Anterior cingulate cortex (tissue), 58 donors: ENCODE measurements at regions not wholly inside any gene's neighbourhood (a gene's known extent, or its start where the extent isn't known, plus 50 kb on each side); places are given as distances from the start of the nearest gene placed in this dataset.
"Not testable (repeated sequence)": the region's sequence is repeated elsewhere in the genome, so short reads cannot be mapped to it uniquely, and the experiment has no call there.

Experiments used
- DNase-seq, 58 donors: peaks; one replicate each; lab custom pipeline; 2025; lab: John Stamatoyannopoulos, UW

DNA sequence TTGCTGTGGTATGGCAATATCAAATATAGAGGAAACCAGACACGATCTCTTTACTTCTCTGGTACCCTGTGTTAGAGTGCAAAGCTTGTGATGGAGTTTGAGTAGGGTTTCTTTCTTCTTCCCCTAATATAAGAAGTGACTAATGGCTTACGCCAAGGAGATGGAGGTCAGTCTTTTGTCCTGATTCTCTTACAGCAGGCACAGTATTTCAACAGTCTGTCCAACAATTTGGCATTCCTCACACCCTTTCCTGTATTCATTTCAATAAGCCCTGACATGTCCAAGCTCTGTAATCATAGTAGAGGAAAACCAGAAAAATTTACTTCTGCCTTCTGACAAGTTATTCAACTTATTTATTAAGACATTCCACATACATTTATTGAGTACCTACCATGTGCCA lies 546.2 kb downstream of the TMEM135 start:
- no peak for DNase-seq

DNA sequence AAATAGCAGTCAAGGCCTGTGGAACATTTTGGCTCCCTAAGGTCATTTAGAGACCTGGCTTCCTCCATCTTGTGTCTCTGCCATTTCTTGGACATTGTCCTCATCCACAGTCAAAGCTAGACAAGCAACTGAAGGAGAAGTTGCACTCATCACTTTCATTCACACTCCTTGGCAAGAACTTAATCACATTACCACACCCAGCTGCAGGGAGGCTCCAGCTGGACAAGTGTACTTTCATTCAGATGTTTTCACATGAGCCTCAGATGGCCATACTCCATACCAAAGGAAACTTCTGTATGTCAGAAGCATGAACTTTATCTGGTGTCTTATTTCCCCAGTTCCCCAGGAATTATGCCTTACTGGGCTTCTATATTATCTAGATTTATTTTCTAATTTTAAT lies 537.4 kb downstream of the TMEM135 start:
- no peak for DNase-seq

DNA sequence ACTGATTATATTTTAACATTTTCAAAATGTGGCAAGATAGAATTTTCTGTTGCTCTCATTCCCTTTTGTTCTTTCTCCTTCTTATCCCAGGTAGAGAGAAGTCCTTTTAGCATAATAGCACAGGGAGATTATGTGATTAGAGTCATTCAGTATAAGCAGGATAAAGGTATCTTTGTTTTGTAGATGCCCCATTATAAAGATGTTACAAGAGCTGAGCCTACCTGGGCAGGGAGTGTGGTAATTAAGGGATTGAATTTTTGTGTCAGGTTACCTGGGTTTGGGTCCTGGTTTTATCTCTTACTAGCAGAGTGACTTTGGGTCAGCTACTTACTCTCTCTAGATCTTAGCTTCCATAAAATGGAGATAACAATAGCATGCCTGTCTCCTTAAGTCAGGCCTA lies 536.5 kb downstream of the TMEM135 start:
- DNase-seq: no peak

DNA sequence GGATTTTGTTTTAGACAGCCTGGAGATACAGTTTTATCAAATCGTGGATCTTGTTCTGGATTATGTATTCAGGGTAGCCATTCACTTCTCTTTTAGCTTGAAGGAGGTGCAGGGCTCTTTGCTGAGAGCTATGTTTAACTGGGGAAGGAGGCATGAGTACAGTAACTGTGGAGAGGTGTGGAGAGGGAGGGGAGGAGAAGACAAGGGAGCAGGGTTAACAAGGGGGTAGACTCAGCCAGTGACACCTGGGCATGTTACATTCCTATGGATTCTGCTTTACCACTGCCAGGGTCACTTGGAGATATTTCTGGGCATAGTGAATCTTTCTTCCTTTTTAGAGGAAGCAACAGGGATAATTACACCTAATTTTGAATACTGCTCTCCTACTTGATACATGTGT lies 536.0 kb downstream of the TMEM135 start:
- no peak for DNase-seq

DNA sequence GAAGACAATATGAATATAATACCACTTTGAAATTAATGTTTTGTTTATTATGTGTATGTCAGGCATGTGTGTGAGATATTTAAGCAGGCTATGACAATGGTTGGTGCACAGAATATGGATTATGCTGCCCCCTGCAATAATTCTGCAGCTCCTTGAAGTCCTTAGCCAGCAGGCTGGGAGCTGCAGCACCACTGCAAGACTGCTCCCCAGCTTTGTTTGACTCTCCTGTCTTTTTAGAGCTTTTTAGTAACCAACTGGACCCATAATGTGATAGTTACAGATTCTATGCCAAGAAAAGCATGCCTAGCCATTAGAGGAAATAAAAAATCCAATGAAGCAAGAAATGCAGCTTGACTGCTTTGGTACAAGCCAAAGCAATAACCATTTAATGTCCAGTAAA lies 535.1 kb downstream of the TMEM135 start:
- no peak for DNase-seq

DNA sequence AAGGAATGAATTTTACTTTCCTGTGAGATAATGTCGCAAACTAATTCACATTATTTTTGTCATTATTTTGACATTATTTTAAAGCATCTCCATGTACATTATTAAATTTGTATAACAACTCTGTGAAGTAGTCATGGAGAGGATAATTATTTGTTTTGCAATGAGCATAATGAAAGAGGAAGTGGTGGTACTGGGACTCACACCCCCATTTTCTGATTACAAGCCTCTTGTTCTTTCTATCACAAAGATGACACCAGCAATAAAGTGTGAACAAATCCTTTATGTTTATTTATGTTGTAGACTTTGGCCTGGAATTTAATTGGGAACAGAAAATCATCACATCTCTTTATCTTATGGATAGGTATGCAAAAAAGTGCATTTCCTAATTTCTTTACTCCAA lies 522.6 kb downstream of the TMEM135 start:
- no peak for DNase-seq

DNA sequence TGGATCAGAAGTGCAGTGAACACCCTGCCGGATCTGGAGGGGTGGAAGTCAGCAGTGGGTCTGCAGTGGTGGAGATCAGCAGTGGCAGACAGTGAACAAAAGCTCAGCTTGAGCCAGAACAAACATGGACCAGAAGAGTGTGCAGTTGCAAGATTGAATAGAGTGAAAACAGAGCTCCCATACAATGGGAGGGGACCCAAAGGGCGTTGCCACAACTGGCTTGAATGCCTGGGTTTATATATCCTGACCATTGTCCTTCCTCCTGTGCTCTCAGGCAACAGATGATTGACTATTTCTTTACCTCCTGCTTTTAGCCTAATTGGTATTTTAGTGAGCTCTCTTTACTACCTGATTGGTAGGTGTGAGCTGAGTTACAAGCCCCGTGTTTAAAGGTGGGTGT lies 522.1 kb downstream of the TMEM135 start:
- DNase-seq: not testable (repeated sequence)

DNA sequence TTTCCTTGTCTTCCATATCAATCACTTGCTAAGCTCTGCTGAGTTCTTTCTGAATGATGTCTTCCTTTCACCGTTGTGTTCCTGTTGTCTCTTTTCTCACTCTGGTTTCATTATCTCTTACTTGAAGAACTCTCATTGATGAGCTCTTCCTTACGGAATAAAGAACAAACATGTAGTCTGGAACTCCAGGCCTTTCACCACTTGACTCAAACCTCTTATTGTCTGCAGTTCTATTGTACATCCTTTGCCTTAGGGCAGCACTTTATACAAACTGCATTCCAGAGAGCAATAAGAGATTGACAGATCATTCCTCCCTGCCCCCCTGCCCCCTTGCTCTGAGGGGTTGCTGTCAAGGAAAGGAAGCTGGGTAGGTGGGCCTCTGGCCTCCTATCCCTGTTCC lies 517.4 kb downstream of the TMEM135 start:
- DNase-seq: no peak

DNA sequence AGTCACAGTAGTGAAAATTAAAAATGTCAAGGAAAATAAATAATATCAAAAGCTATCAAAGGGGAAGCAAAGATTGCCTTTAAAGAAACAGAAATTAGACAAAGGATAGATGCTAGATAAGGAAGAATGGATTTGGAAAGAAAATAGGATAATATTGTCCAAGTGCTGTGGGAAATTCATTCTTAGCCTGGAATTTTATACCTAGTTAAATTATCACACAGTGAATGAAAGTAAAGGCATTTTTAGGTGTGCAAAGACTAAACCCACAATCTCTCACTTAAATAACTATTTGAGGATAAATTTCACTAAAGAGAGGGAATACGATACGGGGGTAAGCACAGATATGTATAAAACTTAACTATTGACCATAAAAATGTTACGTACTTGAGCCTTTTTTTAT lies 511.1 kb downstream of the TMEM135 start:
- DNase-seq: no peak

DNA sequence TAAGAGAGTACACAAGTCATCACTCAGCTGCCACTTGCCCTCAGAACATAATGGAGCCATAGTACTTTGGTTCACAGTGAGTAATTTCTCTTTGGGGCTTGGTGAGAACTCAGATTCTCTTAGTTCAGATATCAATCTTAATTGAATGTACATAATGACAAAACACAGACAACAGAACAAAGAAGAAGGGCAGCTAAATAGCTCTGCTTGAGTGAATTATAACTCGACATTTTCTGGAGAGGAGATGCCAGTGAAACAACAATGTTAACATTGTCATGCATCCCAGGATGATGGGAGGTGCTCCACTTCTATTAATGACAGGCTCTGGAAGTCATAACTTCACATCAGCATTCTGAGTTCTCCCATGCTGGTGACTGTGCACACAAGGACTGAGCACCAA lies 508.1 kb downstream of the TMEM135 start:
- no peak for DNase-seq

DNA sequence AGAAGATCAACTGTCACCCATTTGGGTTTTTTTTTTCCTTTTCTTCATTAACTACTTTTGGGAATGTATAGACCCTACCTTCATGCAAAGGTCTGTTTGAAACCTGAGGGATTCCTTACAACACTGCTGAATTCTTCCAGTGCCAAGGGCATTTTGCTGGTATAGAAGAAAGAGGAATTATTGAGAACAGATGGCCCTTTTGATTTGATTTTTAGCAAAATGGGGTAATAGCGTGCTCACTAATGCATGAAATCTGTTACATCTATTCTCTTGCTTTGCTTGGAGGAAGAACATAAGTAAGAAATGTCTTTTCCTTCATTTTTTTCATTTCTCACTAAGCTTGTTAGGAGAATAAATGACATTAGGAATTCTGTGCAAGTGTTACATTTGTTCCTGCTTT lies 501.9 kb downstream of the TMEM135 start:
- DNase-seq: no peak

DNA sequence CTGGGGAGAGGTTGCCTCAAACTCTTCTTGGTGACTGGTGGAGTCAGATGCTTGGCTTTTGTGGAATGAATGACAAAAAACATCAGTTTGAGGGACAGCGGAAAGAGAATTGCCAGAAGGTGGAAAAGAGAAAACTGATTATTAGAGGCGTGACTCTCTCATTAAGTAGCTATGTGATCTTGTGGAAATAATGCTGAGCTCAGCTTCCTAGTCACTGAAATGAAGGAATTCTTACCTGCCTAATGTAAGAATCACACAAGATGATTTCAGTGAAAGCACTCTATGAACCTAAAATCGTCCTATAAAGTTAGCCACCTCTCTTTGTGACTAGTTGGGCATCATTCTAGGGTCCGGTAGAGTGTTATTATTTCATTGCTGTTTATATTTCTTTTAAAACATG lies 498.8 kb downstream of the TMEM135 start:
- no peak for DNase-seq

DNA sequence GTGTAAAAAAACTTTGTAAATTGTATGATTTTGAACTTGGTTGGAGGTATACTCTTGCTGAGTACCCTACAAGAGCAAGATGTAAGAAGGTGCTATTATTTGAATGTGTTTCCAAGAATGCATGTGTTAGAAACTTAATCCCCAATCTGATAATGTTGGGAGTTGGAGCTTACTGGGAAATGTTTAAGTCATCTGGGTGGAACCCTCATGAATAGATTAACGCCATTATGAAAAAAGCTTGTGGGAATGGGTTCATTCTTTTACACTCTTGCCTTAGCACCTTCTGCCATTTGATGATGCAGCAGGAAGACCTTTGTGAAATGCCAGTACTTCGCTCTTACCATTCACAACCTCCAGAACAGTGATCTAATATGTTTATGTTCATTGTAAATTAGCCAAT lies 498.3 kb downstream of the TMEM135 start:
- DNase-seq: no peak

DNA sequence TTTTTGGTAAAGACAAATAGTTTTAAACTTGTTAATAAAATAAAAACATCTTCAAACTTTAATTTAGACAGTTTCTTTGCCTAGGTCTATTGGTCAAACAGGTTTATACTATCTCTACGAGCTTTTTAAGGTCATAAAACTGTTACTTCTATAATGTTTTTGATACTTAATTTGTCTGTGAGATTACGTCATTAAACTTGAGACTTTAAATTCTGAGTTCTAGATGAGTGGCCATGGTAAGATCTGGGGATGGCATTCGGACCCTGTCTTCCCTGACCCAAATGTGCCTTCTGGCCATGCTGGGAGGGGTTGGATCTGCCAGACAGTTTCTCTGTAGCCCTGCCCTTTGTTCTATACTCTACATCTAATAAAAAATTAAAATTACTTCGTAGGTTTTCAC lies 497.8 kb downstream of the TMEM135 start:
- DNase-seq: no peak

DNA sequence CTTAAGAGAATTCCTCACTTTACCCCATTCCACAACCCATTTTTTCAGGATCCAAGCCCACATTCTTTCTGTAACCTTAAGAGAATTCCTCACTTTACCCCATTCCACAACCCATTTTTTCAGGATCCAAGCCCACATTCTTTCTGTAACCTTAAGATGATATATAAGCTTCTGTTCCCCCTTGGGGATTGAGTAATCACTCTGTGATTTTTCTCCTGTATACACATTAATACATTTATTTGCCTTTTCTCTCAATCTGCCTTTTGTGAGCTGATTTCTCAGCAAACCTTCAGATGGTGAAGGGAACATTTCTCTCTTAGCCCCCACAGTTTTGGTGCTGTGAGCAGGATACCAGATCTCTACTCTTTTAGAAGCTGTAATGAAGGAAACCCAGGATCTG lies 494.1 kb downstream of the TMEM135 start:
- DNase-seq: not testable (repeated sequence)

DNA sequence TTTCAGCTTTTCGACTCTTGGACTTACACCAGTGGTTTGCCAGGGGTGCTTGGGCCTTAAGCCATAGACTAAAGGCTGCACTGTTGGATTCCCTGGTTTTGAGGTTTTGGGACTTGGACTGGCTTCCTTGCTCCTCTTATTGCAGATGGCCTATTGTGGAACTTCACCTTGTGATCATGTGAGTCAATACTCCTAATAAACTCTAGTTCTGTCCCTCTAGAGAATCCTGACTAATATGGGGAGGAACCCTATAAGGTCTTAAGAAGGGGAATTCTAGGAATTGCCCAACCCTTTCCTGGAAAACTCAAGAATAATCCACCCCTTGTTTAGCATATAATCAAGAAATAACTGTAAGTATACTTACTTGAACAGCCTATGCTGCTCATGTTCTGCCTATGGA lies 491.8 kb downstream of the TMEM135 start:
- DNase-seq: no peak

DNA sequence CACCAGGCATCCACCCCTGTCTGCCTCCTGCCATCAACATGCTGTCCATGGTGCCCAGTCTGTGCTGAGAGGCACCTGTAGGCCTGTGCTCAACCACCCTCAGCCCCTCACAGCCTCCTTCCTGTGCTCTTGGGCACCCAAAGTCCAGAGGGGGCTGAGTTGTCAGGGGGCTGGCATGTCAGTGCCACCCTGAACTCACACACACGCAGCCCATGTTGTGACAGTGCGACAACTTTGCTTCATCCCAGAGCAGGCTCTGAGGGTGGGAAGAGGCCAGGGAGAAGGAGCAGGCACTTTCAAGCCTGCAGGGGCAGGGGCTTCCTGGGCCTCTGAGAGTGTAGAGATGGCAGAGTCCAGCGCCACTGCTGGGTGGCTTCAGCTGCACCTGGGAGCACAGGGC lies 491.0 kb downstream of the TMEM135 start:
- DNase-seq: peak in 1 of 58 donors; percentile 2

DNA sequence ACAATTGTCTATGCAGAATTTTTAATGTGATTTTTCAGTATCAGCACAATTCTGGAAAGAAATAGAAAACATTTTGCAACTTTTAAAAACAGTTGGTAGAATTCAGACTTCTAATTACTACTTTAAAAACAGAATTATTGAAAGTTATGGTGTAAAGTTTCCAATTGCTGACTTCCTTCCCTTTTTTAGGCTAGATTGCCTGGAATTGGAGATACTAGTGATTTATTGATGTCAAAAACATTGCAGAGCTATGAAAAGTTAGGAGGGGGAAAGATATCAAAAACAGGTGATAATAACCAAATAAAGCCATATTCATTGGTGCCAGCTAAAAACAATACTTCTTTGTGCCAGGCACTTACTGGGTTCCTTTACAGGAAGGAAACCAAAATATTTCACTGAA lies 485.5 kb downstream of the TMEM135 start:
- no peak for DNase-seq

DNA sequence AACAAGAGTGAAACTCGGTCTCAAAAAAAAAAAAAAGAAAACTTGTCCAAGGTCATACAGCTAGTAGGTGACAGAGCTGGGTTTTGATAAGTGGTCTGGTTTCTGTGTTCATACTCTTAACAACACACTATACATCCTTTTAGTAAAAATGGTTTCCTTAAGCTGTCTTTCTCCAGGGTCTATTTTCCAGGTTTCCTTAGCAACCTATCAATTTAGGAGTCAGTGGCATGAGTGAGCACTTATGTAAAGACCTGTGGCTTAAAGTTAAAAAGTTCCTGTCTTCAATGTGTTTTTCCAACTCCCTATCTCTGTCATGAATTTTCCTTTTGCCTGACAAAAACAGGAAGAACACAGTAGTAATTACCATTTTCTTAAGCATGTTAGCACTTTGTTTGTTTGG lies 480.5 kb downstream of the TMEM135 start:
- no peak for DNase-seq

DNA sequence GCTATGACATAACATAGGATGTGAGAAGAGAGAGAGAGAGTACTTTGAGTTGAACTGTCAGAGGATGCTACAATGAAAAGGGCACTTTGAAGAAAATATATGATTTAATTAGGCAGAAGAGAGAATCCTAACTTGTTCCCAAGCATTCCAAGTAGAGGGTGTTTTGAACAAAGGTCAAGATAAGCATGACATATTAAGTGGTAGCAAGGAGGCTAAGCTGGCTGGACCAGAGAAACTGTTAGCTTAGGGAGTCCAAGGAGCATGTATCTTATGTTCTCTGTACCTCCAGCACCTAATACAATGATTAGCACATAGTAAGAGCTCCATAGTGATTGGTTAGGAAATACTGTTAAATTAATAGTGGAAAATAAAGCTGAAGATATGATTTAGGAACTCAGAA lies 479.6 kb downstream of the TMEM135 start:
- DNase-seq: no peak

DNA sequence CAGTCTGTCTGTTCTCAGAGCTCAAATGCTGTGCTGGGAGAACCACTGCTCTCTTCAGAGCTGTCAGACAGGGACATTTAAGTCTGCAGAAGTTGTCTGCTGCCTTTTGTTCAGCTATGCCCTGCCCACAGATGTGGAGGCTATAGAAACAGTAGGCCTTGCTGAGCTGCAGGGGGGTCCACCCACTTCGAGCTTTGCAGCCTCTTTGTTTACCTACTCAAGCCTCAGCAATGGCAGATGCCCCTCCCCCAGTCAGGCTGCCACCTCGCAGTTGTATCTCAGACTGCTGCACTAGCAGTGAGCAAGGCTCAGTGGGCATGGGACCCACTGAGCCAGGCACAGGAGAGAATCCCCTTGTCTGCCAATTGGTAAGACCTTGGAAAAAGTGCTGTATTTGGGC lies 470.0 kb downstream of the TMEM135 start:
- DNase-seq: not testable (repeated sequence)

DNA sequence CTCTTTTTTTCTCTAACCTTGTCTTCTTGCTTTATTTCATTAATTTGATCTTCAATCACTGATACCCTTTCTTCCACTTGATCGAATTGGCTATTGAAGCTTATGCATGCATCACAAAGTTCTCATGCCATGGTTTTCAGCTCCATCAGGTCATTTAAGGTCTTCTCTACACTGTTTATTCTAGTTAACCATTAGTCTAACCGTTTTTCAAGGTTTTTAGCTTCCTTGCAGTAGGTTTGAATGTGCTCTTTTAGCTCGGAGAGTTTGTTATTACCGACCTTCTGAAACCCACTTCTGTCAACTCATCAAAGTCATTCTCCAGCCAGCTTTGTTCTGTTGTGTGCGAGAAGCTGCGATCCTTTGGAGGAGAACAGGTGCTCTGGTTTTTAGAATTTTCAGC lies 469.2 kb downstream of the TMEM135 start:
- not testable (repeated sequence) for DNase-seq

DNA sequence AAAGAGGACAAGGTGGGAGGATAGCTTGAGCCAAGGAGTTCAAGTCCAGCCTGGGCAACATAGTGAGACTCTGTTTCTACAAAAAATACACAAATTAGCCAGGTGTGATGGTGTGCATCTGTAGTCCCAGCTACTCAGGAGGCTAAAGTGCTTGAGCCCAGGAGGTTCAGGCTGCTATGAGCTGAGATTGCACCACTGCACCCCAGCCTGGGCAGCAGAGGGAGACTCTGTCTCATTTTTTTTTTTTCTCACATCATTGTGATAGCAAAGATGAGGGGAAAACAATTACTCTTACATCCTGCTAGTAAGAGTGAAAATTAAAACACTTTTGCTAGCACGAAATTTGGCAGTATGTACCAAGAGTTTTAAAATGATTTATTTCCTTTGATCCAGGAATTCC lies 463.7 kb downstream of the TMEM135 start:
- DNase-seq: no peak

DNA sequence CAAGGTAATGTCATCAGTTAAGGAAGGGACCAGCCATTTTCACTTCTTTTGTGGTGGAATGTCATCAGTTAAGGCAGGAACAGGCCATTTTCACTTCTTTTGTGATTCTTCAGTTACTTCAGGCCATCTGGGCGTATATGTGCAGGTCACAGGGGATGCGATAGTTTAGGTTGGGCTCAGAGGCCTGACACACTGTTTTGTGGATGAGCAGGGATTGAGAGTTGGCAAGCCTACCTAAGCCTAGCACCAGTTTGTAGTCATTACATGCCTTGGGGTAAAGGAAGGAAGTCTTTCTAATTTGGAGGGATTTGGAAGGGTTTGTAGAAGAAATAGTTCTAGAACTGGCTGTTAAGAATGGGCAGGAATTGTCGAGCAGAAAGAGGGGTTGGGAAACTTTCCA lies 457.2 kb downstream of the TMEM135 start:
- DNase-seq: not testable (repeated sequence)
